BLaER1 (cell line): ENCODE measurements at regions not wholly inside any gene's neighbourhood (a gene's known extent, or its start where the extent isn't known, plus 50 kb on each side); places are given as distances from the start of the nearest gene placed in this dataset.

Experiments
- H3K27ac ChIP-seq: shearing (Covaris generic); formaldehyde crosslinking; 2 replicates; pipeline ENCODE4 v1.8.1; 2022
- H3K27me3 ChIP-seq: shearing (Covaris generic); formaldehyde crosslinking; 2 replicates; pipeline ENCODE4 v1.8.1; 2022
- H3K36me3 ChIP-seq: shearing (Covaris generic); formaldehyde crosslinking; 2 replicates; pipeline ENCODE4 v1.8.1; 2022
- H3K4me1 ChIP-seq: shearing (Covaris generic); formaldehyde crosslinking; 2 replicates; pipeline ENCODE4 v1.8.1; 2022
- H3K4me2 ChIP-seq: shearing (Covaris generic); formaldehyde crosslinking; 2 replicates; pipeline ENCODE4 v1.8.1; 2022
- H3K4me3 ChIP-seq: shearing (Covaris generic); formaldehyde crosslinking; 2 replicates; pipeline ENCODE4 v1.8.1; 2022
- H3K9ac ChIP-seq: shearing (Covaris generic); formaldehyde crosslinking; 2 replicates; pipeline ENCODE4 v1.8.1; 2022
- H3K9me3 ChIP-seq: shearing (Covaris generic); formaldehyde crosslinking; 2 replicates; pipeline ENCODE4 v1.8.1; 2022
- H4K20me1 ChIP-seq: shearing (Covaris generic); formaldehyde crosslinking; 2 replicates; pipeline ENCODE4 v1.8.1; 2022
- Cebpa-rat ChIP-seq: shearing (Covaris generic); IDR thresholded peaks from 2 replicates; pipeline ENCODE4 v1.8.1; 2022

GRCh38 chr4:96164814-96165351, 325.0 kb downstream of the PDHA2 start:
- peaks cover under 1% of the 10 kb centered on the region; the same call in 1 of the 2 replicates for H3K9me3 ChIP-seq
- H3K4me1 ChIP-seq: no peaks in the 10 kb centered on the region
- H3K4me2 ChIP-seq: no peak overlapping the region
- no peaks in the 10 kb centered on the region for H3K36me3 ChIP-seq
- no peaks in the 10 kb centered on the region for H3K27me3 ChIP-seq
- no peak overlapping the region for H3K4me3 ChIP-seq
- H3K27ac ChIP-seq: no peak overlapping the region
- H4K20me1 ChIP-seq: no peaks in the 10 kb centered on the region
- TF ChIP-seq Cebpa-rat: no peak
- H3K9ac ChIP-seq: no peak overlapping the region

GRCh38 chr4:96166806-96167205, 326.9 kb downstream of the PDHA2 start:
- TF ChIP-seq Cebpa-rat: no peak
- Histone ChIP-seq H3K27me3 (no peaks in the 10 kb centered on the region), H3K9ac (no peak overlapping the region), H3K27ac (no peak overlapping the region), H3K4me1 (no peaks in the 10 kb centered on the region), H3K36me3 (no peaks in the 10 kb centered on the region), H4K20me1 (no peaks in the 10 kb centered on the region), H3K4me3 (no peak overlapping the region), H3K4me2 (no peak overlapping the region), H3K9me3 (peaks cover 7% of the 10 kb centered on the region; the same call in 1 of the 2 replicates)

- H3K9me3 ChIP-seq: peaks cover 7% of the 10 kb centered on the region; the same call in 1 of the 2 replicates
- H3K4me1 ChIP-seq: no peaks in the 10 kb centered on the region
- H3K27me3 ChIP-seq: no peaks in the 10 kb centered on the region
- H3K4me3 ChIP-seq: no peak overlapping the region
- H3K27ac ChIP-seq: no peak overlapping the region
- H4K20me1 ChIP-seq: no peaks in the 10 kb centered on the region
- no peak overlapping the region for H3K4me2 ChIP-seq
- H3K36me3 ChIP-seq: no peaks in the 10 kb centered on the region
- TF ChIP-seq Cebpa-rat: no peak
- no peak overlapping the region for H3K9ac ChIP-seq
Observed at GRCh38 chr4:96170198-96170597, 330.3 kb downstream of the PDHA2 start.

- no peak overlapping the region for H3K27ac ChIP-seq
- H3K4me1 ChIP-seq: no peaks in the 10 kb centered on the region
- no peaks in the 10 kb centered on the region for H3K27me3 ChIP-seq
- H3K9me3 ChIP-seq: peaks cover 7% of the 10 kb centered on the region; the same call in 1 of the 2 replicates
- H3K36me3 ChIP-seq: no peaks in the 10 kb centered on the region
- no peak overlapping the region for H3K9ac ChIP-seq
- TF ChIP-seq Cebpa-rat: no peak
- H3K4me2 ChIP-seq: no peak overlapping the region
- H4K20me1 ChIP-seq: no peaks in the 10 kb centered on the region
- H3K4me3 ChIP-seq: no peak overlapping the region
Observed at GRCh38 chr4:96173756-96174155, 333.9 kb downstream of the PDHA2 start.

- Histone ChIP-seq H3K4me3 (no peak overlapping the region), H3K4me2 (no peak overlapping the region), H3K36me3 (no peaks in the 10 kb centered on the region), H3K9me3 (no peaks in the 10 kb centered on the region), H3K27ac (no peak overlapping the region), H3K9ac (no peak overlapping the region), H3K27me3 (no peaks in the 10 kb centered on the region), H3K4me1 (no peaks in the 10 kb centered on the region), H4K20me1 (no peaks in the 10 kb centered on the region)
- no peak for TF ChIP-seq Cebpa-rat
Observed at GRCh38 chr4:96175871-96176270, 336.0 kb downstream of the PDHA2 start.

GRCh38 chr4:96183611-96184010, 343.7 kb downstream of the PDHA2 start:
- H3K4me3 ChIP-seq: no peak overlapping the region
- H4K20me1 ChIP-seq: no peaks in the 10 kb centered on the region
- H3K36me3 ChIP-seq: no peaks in the 10 kb centered on the region
- no peak overlapping the region for H3K9ac ChIP-seq
- H3K27me3 ChIP-seq: no peaks in the 10 kb centered on the region
- no peaks in the 10 kb centered on the region for H3K4me1 ChIP-seq
- H3K9me3 ChIP-seq: no peaks in the 10 kb centered on the region
- no peak overlapping the region for H3K27ac ChIP-seq
- no peak overlapping the region for H3K4me2 ChIP-seq
- no peak for TF ChIP-seq Cebpa-rat

- TF ChIP-seq Cebpa-rat: no peak
- Histone ChIP-seq H3K36me3 (no peaks in the 10 kb centered on the region), H3K4me2 (no peak overlapping the region), H3K4me3 (no peak overlapping the region), H3K27ac (no peak overlapping the region), H3K9ac (no peak overlapping the region), H3K27me3 (no peaks in the 10 kb centered on the region), H3K4me1 (no peaks in the 10 kb centered on the region), H3K9me3 (no peaks in the 10 kb centered on the region), H4K20me1 (no peaks in the 10 kb centered on the region)
Observed at GRCh38 chr4:96186593-96186992, 346.7 kb downstream of the PDHA2 start.

GRCh38 chr4:96189761-96190160, 349.9 kb downstream of the PDHA2 start:
- no peaks in the 10 kb centered on the region for H3K4me1 ChIP-seq
- no peaks in the 10 kb centered on the region for H4K20me1 ChIP-seq
- no peak overlapping the region for H3K27ac ChIP-seq
- no peak overlapping the region for H3K9ac ChIP-seq
- H3K4me3 ChIP-seq: no peak overlapping the region
- H3K9me3 ChIP-seq: no peaks in the 10 kb centered on the region
- no peak for TF ChIP-seq Cebpa-rat
- no peaks in the 10 kb centered on the region for H3K36me3 ChIP-seq
- H3K4me2 ChIP-seq: no peak overlapping the region
- H3K27me3 ChIP-seq: no peaks in the 10 kb centered on the region

GRCh38 chr4:96193061-96193460, 353.2 kb downstream of the PDHA2 start:
- H3K36me3 ChIP-seq: no peaks in the 10 kb centered on the region
- no peak for TF ChIP-seq Cebpa-rat
- H3K9ac ChIP-seq: no peak overlapping the region
- H3K9me3 ChIP-seq: no peaks in the 10 kb centered on the region
- H3K4me1 ChIP-seq: no peaks in the 10 kb centered on the region
- no peak overlapping the region for H3K27ac ChIP-seq
- H3K4me3 ChIP-seq: no peak overlapping the region
- no peaks in the 10 kb centered on the region for H4K20me1 ChIP-seq
- H3K4me2 ChIP-seq: no peak overlapping the region
- no peaks in the 10 kb centered on the region for H3K27me3 ChIP-seq

- no peak overlapping the region for H3K4me3 ChIP-seq
- no peaks in the 10 kb centered on the region for H3K9me3 ChIP-seq
- H3K27ac ChIP-seq: no peak overlapping the region
- no peaks in the 10 kb centered on the region for H3K4me1 ChIP-seq
- H3K36me3 ChIP-seq: no peaks in the 10 kb centered on the region
- no peaks in the 10 kb centered on the region for H3K27me3 ChIP-seq
- H4K20me1 ChIP-seq: no peaks in the 10 kb centered on the region
- no peak overlapping the region for H3K9ac ChIP-seq
- H3K4me2 ChIP-seq: no peak overlapping the region
- TF ChIP-seq Cebpa-rat: no peak
Observed at GRCh38 chr4:96194993-96195392, 355.1 kb downstream of the PDHA2 start.
